HEK293 (cell line): ENCODE measurements at regions not wholly inside any gene's neighbourhood (a gene's known extent, or its start where the extent isn't known, plus 50 kb on each side); places are given as distances from the start of the nearest gene placed in this dataset.

Experiments used
- BCL6B ChIP-seq: fragments of 450-650 bp; formaldehyde crosslinking; IDR thresholded peaks from 2 replicates; pipeline ENCODE4 v1.5.1; 2017; ENCODE audit warnings: missing biosample characterization, missing genetic modification characterization
- GLI2 ChIP-seq: fragments of 450-650 bp; formaldehyde crosslinking; IDR thresholded peaks from 2 replicates; pipeline ENCODE4; 2017; ENCODE audit warnings: missing biosample characterization, missing genetic modification characterization, low read depth, borderline replicate concordance
- GLIS2 ChIP-seq: fragments of 450-650 bp; formaldehyde crosslinking; IDR thresholded peaks from 2 replicates; pipeline ENCODE4 v1.5.1; 2016; ENCODE audit warnings: missing biosample characterization, missing genetic modification characterization
- IKZF3 ChIP-seq: fragments of 450-650 bp; IDR thresholded peaks from 2 replicates; pipeline ENCODE4 v1.5.0; 2018; ENCODE audit warnings: missing biosample characterization, mild to moderate bottlenecking, missing genetic modification characterization, moderate library complexity
- KLF8 ChIP-seq: fragments of 450-650 bp; formaldehyde crosslinking; IDR thresholded peaks from 2 replicates; pipeline ENCODE4 v1.5.1; 2016; ENCODE audit warnings: missing biosample characterization, missing genetic modification characterization
- OVOL3 ChIP-seq: fragments of 450-650 bp; formaldehyde crosslinking; IDR thresholded peaks from 2 replicates; pipeline ENCODE4 v1.5.1; 2016; ENCODE audit warnings: missing biosample characterization, missing genetic modification characterization
- PATZ1 ChIP-seq: fragments of 450-650 bp; formaldehyde crosslinking; IDR thresholded peaks from 2 replicates; pipeline ENCODE4 v1.5.1; 2016; ENCODE audit warnings: missing biosample characterization, missing genetic modification characterization
- PRDM1 ChIP-seq: fragments of 450-650 bp; formaldehyde crosslinking; IDR thresholded peaks from 2 replicates; pipeline ENCODE4; 2016; ENCODE audit warnings: missing biosample characterization, missing genetic modification characterization
- RBAK ChIP-seq: fragments of 450-650 bp; formaldehyde crosslinking; IDR thresholded peaks from 2 replicates; pipeline ENCODE4 v1.5.1; 2016; ENCODE audit warnings: missing biosample characterization, missing genetic modification characterization
- SCRT1 ChIP-seq: fragments of 450-650 bp; formaldehyde crosslinking; IDR thresholded peaks from 2 replicates; pipeline ENCODE4 v1.5.1; 2016; ENCODE audit warnings: missing biosample characterization, missing genetic modification characterization, borderline replicate concordance
- SETDB1 ChIP-seq: IDR thresholded peaks from one replicate; pipeline ENCODE4 v1.6.1; 2017; ENCODE audit warnings: mild to moderate bottlenecking, low read length, moderate library complexity, mixed read lengths; ENCODE audit not compliant: insufficient read length
- TCF7L2 ChIP-seq: IDR thresholded peaks from 2 replicates; pipeline ENCODE4 v1.6.1; 2011; ENCODE audit warnings: low read depth, mild to moderate bottlenecking, inconsistent platforms, low read length, moderate library complexity, borderline replicate concordance
- ZBTB1 ChIP-seq: fragments of 450-650 bp; formaldehyde crosslinking; IDR thresholded peaks from 2 replicates; pipeline ENCODE4 v1.5.1; 2016; ENCODE audit warnings: missing biosample characterization, missing genetic modification characterization
- ZNF10 ChIP-seq: fragments of 450-650 bp; formaldehyde crosslinking; IDR thresholded peaks from 2 replicates; pipeline ENCODE4 v1.5.1; 2017; ENCODE audit warnings: missing biosample characterization, missing genetic modification characterization
- ZNF121 ChIP-seq: fragments of 450-650 bp; formaldehyde crosslinking; IDR thresholded peaks from 2 replicates; pipeline ENCODE4 v1.5.1; 2016; ENCODE audit warnings: missing biosample characterization, missing genetic modification characterization
- ZNF140 ChIP-seq: fragments of 450-650 bp; formaldehyde crosslinking; IDR thresholded peaks from 2 replicates; pipeline ENCODE4 v1.5.1; 2016; ENCODE audit warnings: missing biosample characterization, missing genetic modification characterization
- ZNF146 ChIP-seq: fragments of 450-650 bp; formaldehyde crosslinking; IDR thresholded peaks from 2 replicates; pipeline ENCODE4 v1.5.1; 2016; ENCODE audit warnings: missing biosample characterization, missing genetic modification characterization
- ZNF221 ChIP-seq: fragments of 450-650 bp; formaldehyde crosslinking; IDR thresholded peaks from 2 replicates; pipeline ENCODE4 v1.5.1; 2017; ENCODE audit warnings: missing biosample characterization, missing genetic modification characterization, borderline replicate concordance
- ZNF280C ChIP-seq: fragments of 450-650 bp; formaldehyde crosslinking; IDR thresholded peaks from 2 replicates; pipeline ENCODE4 v1.5.1; 2016; ENCODE audit warnings: missing biosample characterization, missing genetic modification characterization
- ZNF280D ChIP-seq: fragments of 450-650 bp; formaldehyde crosslinking; IDR thresholded peaks from 2 replicates; pipeline ENCODE4 v1.5.1; 2016; ENCODE audit warnings: missing biosample characterization, missing genetic modification characterization
- ZNF302 ChIP-seq: fragments of 450-650 bp; formaldehyde crosslinking; IDR thresholded peaks from 2 replicates; pipeline ENCODE4 v1.5.1; 2016; ENCODE audit warnings: missing biosample characterization, missing genetic modification characterization, low read depth
- ZNF391 ChIP-seq: fragments of 450-650 bp; formaldehyde crosslinking; IDR thresholded peaks from 2 replicates; pipeline ENCODE4 v1.5.1; 2016; ENCODE audit warnings: low read depth, missing biosample characterization, missing genetic modification characterization, borderline replicate concordance
- ZNF501 ChIP-seq: fragments of 450-650 bp; formaldehyde crosslinking; IDR thresholded peaks from 2 replicates; pipeline ENCODE4 v1.5.1; 2016; ENCODE audit warnings: missing biosample characterization, missing genetic modification characterization
- ZNF521 ChIP-seq: fragments of 450-650 bp; formaldehyde crosslinking; IDR thresholded peaks from 2 replicates; pipeline ENCODE4 v1.5.1; 2017; ENCODE audit warnings: missing biosample characterization, mild to moderate bottlenecking, missing genetic modification characterization
- ZNF549 ChIP-seq: fragments of 450-650 bp; IDR thresholded peaks from 2 replicates; pipeline ENCODE4 v1.5.1; 2018; ENCODE audit warnings: missing biosample characterization, missing genetic modification characterization, mild to moderate bottlenecking, inconsistent platforms, moderate library complexity
- ZNF585B ChIP-seq: fragments of 450-650 bp; formaldehyde crosslinking; IDR thresholded peaks from 2 replicates; pipeline ENCODE4 v1.5.1; 2016; ENCODE audit warnings: missing biosample characterization, missing genetic modification characterization
- ZNF610 ChIP-seq: fragments of 450-650 bp; formaldehyde crosslinking; IDR thresholded peaks from 2 replicates; pipeline ENCODE4 v1.5.1; 2016; ENCODE audit warnings: missing biosample characterization, missing genetic modification characterization, borderline replicate concordance
- ZNF660 ChIP-seq: fragments of 450-650 bp; IDR thresholded peaks from 2 replicates; pipeline ENCODE4 v1.5.1; 2018; ENCODE audit warnings: missing biosample characterization, mild to moderate bottlenecking, missing genetic modification characterization
- ZNF704 ChIP-seq: fragments of 450-650 bp; formaldehyde crosslinking; IDR thresholded peaks from 2 replicates; pipeline ENCODE4 v1.5.1; 2016; ENCODE audit warnings: missing biosample characterization, missing genetic modification characterization
- ZNF707 ChIP-seq: fragments of 450-650 bp; formaldehyde crosslinking; IDR thresholded peaks from 2 replicates; pipeline ENCODE4 v1.5.1; 2016; ENCODE audit warnings: missing biosample characterization, missing genetic modification characterization
- ZNF776 ChIP-seq: fragments of 450-650 bp; formaldehyde crosslinking; IDR thresholded peaks from 2 replicates; pipeline ENCODE4 v1.5.0; 2017; ENCODE audit warnings: missing biosample characterization, missing genetic modification characterization, borderline replicate concordance
- ZNF837 ChIP-seq: fragments of 450-650 bp; formaldehyde crosslinking; IDR thresholded peaks from 2 replicates; pipeline ENCODE4 v1.5.1; 2016; ENCODE audit warnings: missing biosample characterization, missing genetic modification characterization
- ZSCAN23 ChIP-seq: fragments of 450-650 bp; formaldehyde crosslinking; IDR thresholded peaks from 2 replicates; pipeline ENCODE4 v1.5.1; 2016; ENCODE audit warnings: missing biosample characterization, missing genetic modification characterization

- no peak for TF ChIP-seq ZNF280D (tag by site-specific recombination)
- TF ChIP-seq SETDB1, result no peak
- no peak for TF ChIP-seq ZNF549 (tag by site-specific recombination)
- TF ChIP-seq ZNF10 (tag by site-specific recombination), result no peak
- TF ChIP-seq ZNF146 (tag by site-specific recombination), result no peak
- TF ChIP-seq OVOL3 (tag by site-specific recombination), result no peak
- TF ChIP-seq GLI2 (tag by site-specific recombination), result no peak
- TF ChIP-seq KLF8 (tag by site-specific recombination), result no peak
- no peak for TF ChIP-seq ZNF660 (tag by site-specific recombination)
- TF ChIP-seq ZNF140 (tag by site-specific recombination), result no peak
- no peak for TF ChIP-seq ZNF521 (tag by site-specific recombination)
- peak; percentile 39; the same call in 1 of the 2 replicates for TF ChIP-seq ZNF121
- no peak for TF ChIP-seq ZBTB1 (tag by site-specific recombination)
- TF ChIP-seq ZNF221 (tag by site-specific recombination), result no peak
- peak; percentile 44; the same call in 1 of the 2 replicates for TF ChIP-seq IKZF3 (tag by site-specific recombination)
- no peak for TF ChIP-seq ZNF776 (tag by site-specific recombination)
- peak; percentile 59; the same call in 1 of the 2 replicates for TF ChIP-seq TCF7L2
- TF ChIP-seq ZSCAN23 (tag by site-specific recombination), result no peak
- no peak for TF ChIP-seq PRDM1 (tag by site-specific recombination)
- TF ChIP-seq GLIS2 (tag by site-specific recombination), result no peak
- TF ChIP-seq SCRT1 (tag by site-specific recombination), result no peak
- peak; percentile 42; the same call in 1 of the 2 replicates for TF ChIP-seq PATZ1
- TF ChIP-seq ZNF610 (tag by site-specific recombination), result no peak
- TF ChIP-seq ZNF707 (tag by site-specific recombination), result no peak
- TF ChIP-seq ZNF391 (tag by site-specific recombination), result no peak
- TF ChIP-seq ZNF302 (tag by site-specific recombination), result no peak
- no peak for TF ChIP-seq ZNF501 (tag by site-specific recombination)
- no peak for TF ChIP-seq BCL6B (tag by site-specific recombination)
- no peak for TF ChIP-seq ZNF585B (tag by site-specific recombination)
- no peak for TF ChIP-seq ZNF704 (tag by site-specific recombination)
- no peak for TF ChIP-seq RBAK (tag by site-specific recombination)
- TF ChIP-seq ZNF280C, result no peak
- TF ChIP-seq ZNF837 (tag by site-specific recombination), result no peak
Measured at GRCh38 chr17:72432143-72432621, 311.4 kb downstream of the SOX9 start (continued).
